ENCODE measurements at regions not wholly inside any gene's neighbourhood (a gene's known extent, or its start where the extent isn't known, plus 50 kb on each side); places are given as distances from the start of the nearest gene placed in this dataset.

GRCh38 chr6:145060714-145061113, 674.6 kb downstream of the EPM2A start:
- Histone ChIP-seq H2AFZ (ENCODE audit: low read length) (no peak overlapping the region), H3K4me2 (ENCODE audit: insufficient read depth, low read length) (no peak overlapping the region), H3K27me3 (ENCODE audit: insufficient read depth, low read length) (no peaks in the 10 kb centered on the region), H3K36me3 (ENCODE audit: insufficient read depth, low read length) (no peaks in the 10 kb centered on the region), H3K9me3 (ENCODE audit: low read depth, low read length) (no peaks in the 10 kb centered on the region), H3K4me3 (ENCODE audit: insufficient read depth, low read length) (no peak overlapping the region), H4K20me1 (ENCODE audit: insufficient read depth, low read length) (no peaks in the 10 kb centered on the region), H3K27ac (ENCODE audit: low read depth, low read length) (no peak overlapping the region), H3K4me1 (ENCODE audit: insufficient read depth, low read length) (no peaks in the 10 kb centered on the region), H3K79me2 (ENCODE audit: insufficient read depth, low read length) (no peaks in the 10 kb centered on the region)
- TF ChIP-seq, protein P1, sequence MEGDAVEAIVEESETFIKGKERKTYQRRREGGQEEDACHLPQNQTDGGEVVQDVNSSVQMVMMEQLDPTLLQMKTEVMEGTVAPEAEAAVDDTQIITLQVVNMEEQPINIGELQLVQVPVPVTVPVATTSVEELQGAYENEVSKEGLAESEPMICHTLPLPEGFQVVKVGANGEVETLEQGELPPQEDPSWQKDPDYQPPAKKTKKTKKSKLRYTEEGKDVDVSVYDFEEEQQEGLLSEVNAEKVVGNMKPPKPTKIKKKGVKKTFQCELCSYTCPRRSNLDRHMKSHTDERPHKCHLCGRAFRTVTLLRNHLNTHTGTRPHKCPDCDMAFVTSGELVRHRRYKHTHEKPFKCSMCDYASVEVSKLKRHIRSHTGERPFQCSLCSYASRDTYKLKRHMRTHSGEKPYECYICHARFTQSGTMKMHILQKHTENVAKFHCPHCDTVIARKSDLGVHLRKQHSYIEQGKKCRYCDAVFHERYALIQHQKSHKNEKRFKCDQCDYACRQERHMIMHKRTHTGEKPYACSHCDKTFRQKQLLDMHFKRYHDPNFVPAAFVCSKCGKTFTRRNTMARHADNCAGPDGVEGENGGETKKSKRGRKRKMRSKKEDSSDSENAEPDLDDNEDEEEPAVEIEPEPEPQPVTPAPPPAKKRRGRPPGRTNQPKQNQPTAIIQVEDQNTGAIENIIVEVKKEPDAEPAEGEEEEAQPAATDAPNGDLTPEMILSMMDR (IDR thresholded peaks at IDR 0.05; ENCODE audit: extremely low read depth, low read depth, low read length), result no peak
- DNase-seq (ENCODE audit: insufficient read length, low spot score, missing footprints), result no peak

GRCh38 chr6:145063091-145063490, 672.2 kb downstream of the EPM2A start:
- Histone ChIP-seq H4K20me1 (ENCODE audit: insufficient read depth, low read length) (no peaks in the 10 kb centered on the region), H3K4me2 (ENCODE audit: insufficient read depth, low read length) (no peak overlapping the region), H3K4me3 (ENCODE audit: insufficient read depth, low read length) (no peak overlapping the region), H2AFZ (ENCODE audit: low read length) (no peak overlapping the region), H3K27me3 (ENCODE audit: insufficient read depth, low read length) (no peaks in the 10 kb centered on the region), H3K9me3 (ENCODE audit: low read depth, low read length) (no peaks in the 10 kb centered on the region), H3K79me2 (ENCODE audit: insufficient read depth, low read length) (no peaks in the 10 kb centered on the region), H3K36me3 (ENCODE audit: insufficient read depth, low read length) (no peaks in the 10 kb centered on the region), H3K4me1 (ENCODE audit: insufficient read depth, low read length) (peaks cover 7% of the 10 kb centered on the region), H3K27ac (ENCODE audit: low read depth, low read length) (no peak overlapping the region)
- TF ChIP-seq, protein P1 (IDR thresholded peaks at IDR 0.05; ENCODE audit: extremely low read depth, low read depth, low read length), result no peak
- no peak for DNase-seq (ENCODE audit: insufficient read length, low spot score, missing footprints)

DNA sequence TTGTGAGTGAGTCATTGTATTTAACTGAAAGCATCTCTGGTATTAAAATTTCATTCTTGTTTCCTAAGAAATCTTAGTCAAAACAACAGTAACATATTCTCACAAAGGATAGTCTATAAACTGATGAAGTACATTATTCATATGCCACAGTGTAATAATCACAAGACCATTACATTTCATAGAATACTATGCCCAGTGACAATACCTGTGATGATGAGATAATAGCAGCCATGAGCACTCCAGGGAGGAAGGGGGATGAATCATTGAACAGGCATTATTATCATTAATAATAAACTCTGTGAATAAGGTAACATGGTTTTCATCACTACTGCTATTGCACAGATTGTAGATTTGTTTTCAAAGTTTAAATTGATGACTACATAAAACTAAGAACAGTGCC, 667.9 kb downstream of the EPM2A start:
- TF ChIP-seq, protein P1 (IDR thresholded peaks at IDR 0.05; ENCODE audit: extremely low read depth, low read depth, low read length), result no peak
- Histone ChIP-seq H3K27me3 (ENCODE audit: insufficient read depth, low read length) (no peaks in the 10 kb centered on the region), H3K36me3 (ENCODE audit: insufficient read depth, low read length) (no peaks in the 10 kb centered on the region), H2AFZ (ENCODE audit: low read length) (no peak overlapping the region), H3K27ac (ENCODE audit: low read depth, low read length) (peak overlapping the region; percentile 42), H3K79me2 (ENCODE audit: insufficient read depth, low read length) (no peaks in the 10 kb centered on the region), H3K4me3 (ENCODE audit: insufficient read depth, low read length) (no peak overlapping the region), H4K20me1 (ENCODE audit: insufficient read depth, low read length) (no peaks in the 10 kb centered on the region), H3K4me2 (ENCODE audit: insufficient read depth, low read length) (peak overlapping the region; percentile 25), H3K9me3 (ENCODE audit: low read depth, low read length) (no peaks in the 10 kb centered on the region), H3K4me1 (ENCODE audit: insufficient read depth, low read length) (peaks cover 23% of the 10 kb centered on the region)
- DNase-seq (ENCODE audit: insufficient read length, low spot score, missing footprints), result no peak

- no peaks in the 10 kb centered on the region for H3K9me3 ChIP-seq (ENCODE audit: low read depth, low read length)
- H3K4me2 ChIP-seq (ENCODE audit: insufficient read depth, low read length), result no peak overlapping the region
- no peaks in the 10 kb centered on the region for H3K27me3 ChIP-seq (ENCODE audit: insufficient read depth, low read length)
- H3K27ac ChIP-seq (ENCODE audit: low read depth, low read length), result no peak overlapping the region
- H3K79me2 ChIP-seq (ENCODE audit: insufficient read depth, low read length), result no peaks in the 10 kb centered on the region
- TF ChIP-seq, protein P1 (IDR thresholded peaks at IDR 0.05; ENCODE audit: extremely low read depth, low read depth, low read length), result no peak
- H3K4me3 ChIP-seq (ENCODE audit: insufficient read depth, low read length), result no peak overlapping the region
- H3K4me1 ChIP-seq (ENCODE audit: insufficient read depth, low read length), result peaks cover 23% of the 10 kb centered on the region
- H2AFZ ChIP-seq (ENCODE audit: low read length), result no peak overlapping the region
- no peaks in the 10 kb centered on the region for H4K20me1 ChIP-seq (ENCODE audit: insufficient read depth, low read length)
- H3K36me3 ChIP-seq (ENCODE audit: insufficient read depth, low read length), result no peaks in the 10 kb centered on the region
- no peak for DNase-seq (ENCODE audit: insufficient read length, low spot score, missing footprints)
These were observed 666.7 kb downstream of the EPM2A start for GRCh38 chr6:145068577-145068976.

All from osteoblast (primary cell).